Stimulated activated CD8-positive, alpha-beta memory T cell treated with anti-CD3 and anti-CD28 coated beads, Interleukin-15, amount 100 ng/mL, for 48 hours (primary cell): ENCODE measurements at regions not wholly inside any gene's neighbourhood (a gene's known extent, or its start where the extent isn't known, plus 50 kb on each side); places are given as distances from the start of the nearest gene placed in this dataset.
"Not testable (repeated sequence)": the region's sequence is repeated elsewhere in the genome, so short reads cannot be mapped to it uniquely, and the experiment has no call there.

Experiments used
- DNase-seq, 2 donors: peaks; one replicate each; pipeline ENCODE4 v3.0.0-alpha.2; 2020; ENCODE audit warnings: low read depth in 2 of 2

GRCh38 chr16:5315914-5316313, 218.3 kb upstream of the EEF2KMT start:
- no peak for DNase-seq

DNA sequence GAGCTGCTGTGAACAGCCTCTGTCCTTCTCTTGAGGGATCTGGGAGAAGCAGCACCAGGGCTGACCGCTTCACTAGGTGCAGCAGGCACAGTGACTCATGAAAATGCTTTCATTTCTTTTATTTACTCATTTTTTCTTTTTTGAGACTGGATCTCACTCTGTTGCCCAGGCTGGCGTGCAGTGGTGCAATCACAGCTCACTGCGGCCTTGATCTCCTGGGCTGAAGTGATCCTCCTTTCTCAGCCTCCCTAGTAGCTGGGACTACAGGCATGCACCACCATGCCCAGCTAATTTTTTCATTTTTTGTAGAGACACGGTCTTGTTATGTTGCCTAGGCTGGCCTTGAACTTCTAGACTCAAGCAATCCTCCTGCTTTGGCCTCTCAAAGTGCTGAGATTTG, 216.8 kb upstream of the EEF2KMT start:
- DNase-seq = no peak

DNA sequence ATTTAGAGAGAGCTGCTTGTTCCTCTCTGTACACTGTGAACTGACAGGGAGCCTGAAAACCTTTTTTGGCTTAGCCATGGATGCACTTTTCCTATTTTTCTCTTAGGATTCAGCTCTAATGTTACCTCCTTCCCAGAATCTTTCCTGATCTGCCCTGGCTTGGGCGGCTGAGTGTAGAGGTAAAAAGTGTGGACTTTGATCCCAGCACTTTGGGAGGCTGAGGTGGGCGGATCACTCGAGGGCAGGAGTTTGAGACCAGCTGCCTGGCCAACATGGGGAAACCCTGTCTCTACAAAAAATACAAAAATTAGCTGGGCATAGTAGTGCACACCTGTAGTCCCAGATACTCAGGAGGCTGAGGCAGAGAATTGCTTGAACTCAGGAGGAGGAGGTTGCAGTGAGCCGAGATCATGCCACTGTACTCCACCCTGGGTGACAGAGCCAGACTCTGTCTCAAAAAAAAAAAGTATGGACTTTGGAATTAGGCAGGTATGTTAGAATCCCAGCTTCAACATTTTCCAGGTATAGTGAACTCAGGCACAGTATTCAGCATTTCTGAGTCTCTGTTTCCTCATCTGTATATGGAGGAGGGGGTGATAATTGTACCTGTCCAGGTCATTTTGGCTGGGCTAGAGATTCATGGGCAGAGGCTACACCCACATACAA, 212.5 kb upstream of the EEF2KMT start:
- no peak for DNase-seq

GRCh38 chr16:5305023-5305422, 207.4 kb upstream of the EEF2KMT start:
- DNase-seq = no peak

DNA sequence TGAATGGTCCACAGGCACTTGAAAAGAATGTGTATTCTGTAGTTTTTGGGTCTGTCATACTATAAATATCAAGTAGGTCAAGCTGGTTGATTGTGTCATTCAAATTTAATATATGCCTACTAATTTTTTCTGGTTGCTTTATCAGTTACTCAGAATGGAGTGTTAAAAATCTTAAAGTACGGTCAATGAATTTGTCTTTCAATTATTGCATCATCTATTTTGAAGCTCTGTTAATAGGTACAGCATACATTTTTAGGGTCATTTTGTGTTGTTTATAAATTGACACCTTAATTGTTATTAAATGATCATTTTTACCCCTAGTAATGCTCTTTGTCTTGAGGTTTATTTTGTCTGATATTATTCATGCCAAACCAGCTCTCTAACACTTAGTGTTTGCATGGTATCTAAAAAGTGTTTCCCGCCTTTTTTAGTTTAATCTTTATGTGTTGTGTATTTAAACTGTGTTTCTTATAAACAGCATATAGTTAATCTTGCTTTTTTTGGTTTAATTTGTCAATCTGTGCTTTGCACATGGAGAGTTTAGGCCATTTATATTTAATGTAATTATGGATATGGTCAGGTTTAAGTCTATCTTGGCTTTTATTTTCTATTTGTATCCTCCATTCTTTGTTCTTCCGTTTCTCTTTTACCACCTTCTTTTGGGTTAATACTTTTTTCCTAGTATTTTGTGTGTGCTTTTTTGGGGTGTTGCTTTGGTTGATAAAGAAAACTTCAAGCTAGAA, 204.9 kb upstream of the EEF2KMT start:
- no peak for DNase-seq

- no peak for DNase-seq
Measured at GRCh38 chr16:5298202-5298601, 200.6 kb upstream of the EEF2KMT start.

DNA sequence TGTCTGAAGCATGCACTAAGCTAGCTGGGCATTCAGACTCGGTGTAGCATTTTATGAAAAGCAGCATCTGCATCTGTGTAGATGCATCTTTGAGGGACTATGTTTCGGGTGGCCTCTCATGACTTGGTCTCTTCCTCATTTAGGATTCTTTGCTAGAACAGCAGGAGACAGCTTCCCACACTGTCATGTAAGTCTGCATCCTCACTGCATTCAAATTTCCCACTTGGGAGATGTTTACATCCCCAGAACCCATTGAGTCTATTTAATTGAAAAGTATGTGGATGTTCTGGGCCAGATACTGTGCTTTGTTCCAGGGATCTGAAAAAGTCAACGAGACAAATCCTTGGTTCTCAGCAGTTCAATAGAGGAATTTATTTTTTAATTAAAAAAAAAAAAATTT, 198.6 kb upstream of the EEF2KMT start:
- no peak for DNase-seq

DNA sequence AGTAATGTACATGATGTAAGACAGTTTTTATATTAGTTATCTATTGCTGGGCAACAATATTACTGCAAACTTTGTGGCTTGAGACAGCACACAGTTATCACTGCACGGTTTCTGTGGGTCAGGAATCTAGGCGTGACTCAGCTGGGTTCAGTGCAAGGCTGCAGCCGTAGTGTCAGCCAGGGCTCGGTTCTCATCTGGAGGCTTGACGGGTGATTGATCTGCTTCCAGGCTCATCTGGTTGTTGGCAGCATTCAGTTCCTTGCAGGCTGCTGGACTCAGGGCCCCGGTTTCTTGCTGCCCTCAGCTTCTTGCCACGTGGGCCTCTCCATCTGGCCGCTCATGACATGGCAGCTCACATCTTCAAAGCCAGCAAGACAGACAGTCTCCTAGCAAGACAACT, 197.7 kb upstream of the EEF2KMT start:
- DNase-seq = not testable (repeated sequence)

GRCh38 chr16:5282152-5282551, 184.6 kb upstream of the EEF2KMT start:
- not testable (repeated sequence) for DNase-seq

DNA sequence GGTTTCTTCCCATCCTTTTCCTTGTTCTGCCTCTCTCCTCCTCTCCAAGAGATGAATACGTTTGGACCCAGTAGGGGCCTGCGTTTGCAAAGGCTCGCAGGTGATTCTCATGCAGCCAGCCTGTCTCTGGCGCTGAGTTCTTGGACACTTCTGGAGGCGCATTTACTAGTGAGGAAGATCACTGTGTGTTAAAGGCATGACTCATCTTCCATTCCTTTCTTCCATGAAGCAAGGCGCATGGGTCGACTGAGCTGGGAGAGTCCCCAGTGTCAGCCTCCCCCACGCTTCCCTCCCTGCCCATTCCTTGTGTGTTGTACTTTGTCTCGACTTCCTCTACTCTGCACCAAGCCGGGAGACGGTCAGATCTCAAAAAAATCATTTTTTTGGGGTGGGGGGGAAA, 159.9 kb upstream of the EEF2KMT start:
- DNase-seq = no peak

- DNase-seq = no peak
Measured at GRCh38 chr16:5252791-5253190, 155.2 kb upstream of the EEF2KMT start.

DNA sequence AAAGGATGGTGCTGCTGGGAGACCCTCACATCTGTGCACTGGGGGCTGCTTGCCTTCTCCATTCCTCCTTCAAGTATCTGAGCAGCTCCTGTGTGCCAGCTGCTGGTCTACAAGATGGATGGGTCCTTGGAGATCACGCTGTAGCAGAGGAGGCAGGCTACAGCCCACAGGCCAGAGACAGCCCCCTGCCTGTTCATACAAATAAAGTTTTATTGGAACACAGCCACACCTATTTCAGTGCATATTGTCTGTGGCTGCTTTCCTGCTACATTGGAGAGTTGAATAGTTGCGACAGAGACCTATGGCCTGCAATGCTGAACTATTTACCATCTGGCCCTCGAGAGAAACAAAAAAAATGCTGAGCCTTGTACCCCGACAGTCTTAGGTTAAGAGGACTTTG, 149.8 kb upstream of the EEF2KMT start:
- DNase-seq = not testable (repeated sequence)

DNA sequence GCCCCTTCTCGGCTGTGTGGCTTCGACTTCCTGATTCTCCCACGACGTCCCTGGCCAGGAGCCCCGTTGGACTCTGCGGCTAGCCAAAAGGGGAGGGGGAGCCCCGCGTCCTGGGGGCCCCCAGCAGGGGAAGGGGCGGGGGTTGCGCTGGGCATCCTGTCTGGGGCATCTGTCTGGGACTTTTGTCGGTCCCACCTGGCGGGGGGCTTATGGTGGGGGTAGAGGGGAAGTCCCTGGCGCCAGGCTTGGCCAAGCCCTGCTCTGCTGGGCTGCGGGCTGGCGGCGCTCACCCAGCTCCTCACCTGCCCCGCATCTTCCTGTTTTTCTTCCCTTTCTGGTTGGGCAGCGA, 142.7 kb upstream of the EEF2KMT start:
- DNase-seq = not testable (repeated sequence)

DNA sequence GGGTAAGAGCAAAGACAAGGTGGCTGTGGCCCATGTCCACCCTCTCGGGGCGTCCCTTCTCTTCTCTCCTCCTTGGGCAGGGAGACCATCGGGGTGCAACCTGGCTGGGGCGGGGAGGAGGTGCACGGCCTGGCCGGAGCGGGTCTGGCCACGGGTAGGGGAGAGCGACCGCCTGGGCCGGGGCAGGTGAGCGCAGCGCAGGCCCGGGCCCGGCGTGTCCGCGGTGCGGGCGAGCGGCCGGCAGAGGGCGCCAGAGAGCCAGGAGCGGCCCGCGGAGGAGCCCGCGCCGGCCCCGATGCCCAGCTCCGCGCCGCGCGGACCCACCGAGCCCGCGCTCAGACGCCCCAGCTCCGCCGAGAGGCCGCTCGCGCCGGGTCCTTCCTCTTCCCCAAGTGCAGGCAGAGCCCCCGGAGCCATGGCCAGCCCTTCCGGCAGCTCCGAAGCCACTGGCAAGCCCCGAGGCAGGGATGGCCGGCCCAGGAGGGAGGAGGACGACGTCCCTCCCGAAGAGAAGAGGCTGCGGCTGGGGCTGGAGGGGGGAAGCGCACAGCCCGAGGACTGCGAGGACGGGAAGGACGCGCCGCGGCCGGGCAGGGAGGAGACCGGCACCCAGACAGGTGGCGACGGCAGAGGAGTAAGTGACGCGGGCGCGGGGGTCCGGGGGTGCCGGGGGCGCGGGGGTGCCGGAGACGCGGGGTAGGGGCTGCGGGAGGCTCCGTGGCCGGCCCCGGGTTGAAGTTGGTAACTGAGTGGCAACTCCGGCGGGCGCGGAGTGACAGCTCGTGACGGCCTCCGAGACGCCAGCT, 142.1 kb upstream of the EEF2KMT start:
- peak; percentile 25 for DNase-seq

- DNase-seq = no peak
Measured at GRCh38 chr16:5235119-5235518, 137.5 kb upstream of the EEF2KMT start.

DNA sequence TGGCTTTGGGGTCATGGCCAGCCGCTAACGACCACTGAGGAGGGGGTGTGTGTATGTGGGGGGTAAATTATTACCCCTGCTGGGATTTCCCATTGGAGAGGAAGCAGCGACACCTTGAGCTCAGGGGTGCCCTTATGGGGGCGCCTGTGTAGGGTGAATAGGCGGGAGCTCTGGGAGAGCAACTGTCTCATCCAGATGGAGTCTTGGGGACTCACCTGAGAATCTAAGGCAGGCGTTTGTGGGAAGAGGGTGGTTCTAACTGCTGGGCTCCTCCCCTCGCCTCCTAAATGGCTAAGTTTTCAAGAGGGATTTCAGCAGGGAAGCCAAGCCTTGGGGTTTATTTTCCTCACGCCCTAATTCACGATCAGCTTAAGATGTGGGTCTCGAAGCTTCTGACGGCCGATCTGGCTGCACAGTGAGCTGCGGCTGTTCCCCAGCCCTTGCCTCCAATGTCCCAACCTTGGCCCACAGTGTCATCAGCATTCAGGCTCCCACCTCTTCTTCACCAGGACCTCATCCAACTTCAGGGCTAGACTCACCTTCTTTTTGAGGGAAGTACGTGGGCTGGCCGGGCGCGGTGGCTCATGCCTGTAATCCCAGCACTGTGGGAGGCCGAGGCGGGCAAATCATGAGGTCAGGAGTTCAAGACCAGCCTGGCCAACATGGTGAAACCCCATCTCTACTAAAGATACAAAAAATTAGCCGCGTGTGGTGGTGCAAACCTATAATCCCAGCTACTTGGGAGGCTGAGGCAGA, 136.9 kb upstream of the EEF2KMT start:
- no peak for DNase-seq

DNA sequence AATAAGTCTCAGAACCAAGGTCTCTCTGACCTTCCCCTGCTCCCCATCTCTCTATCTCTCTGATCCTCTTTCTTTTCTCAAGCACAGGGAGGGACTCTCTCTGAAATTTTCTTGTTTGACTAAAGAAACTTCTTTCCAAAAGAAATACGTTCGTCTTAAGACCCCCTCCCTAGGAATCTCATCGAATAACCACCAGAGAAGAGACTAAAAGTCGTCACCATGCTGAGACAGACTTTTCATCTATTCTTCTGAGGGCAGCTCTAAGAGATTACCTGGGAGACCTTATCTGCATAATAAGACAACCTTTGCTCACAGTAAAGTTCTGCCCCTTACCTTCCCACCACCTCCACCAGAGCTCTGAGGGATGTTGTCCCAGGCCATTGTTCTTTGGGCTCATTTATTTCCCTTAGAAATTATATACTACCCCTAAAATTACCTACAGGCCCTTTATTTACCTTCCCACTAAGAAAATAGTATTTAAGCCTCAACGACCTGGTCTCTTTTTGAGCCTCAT, 133.7 kb upstream of the EEF2KMT start:
- DNase-seq = no peak

DNA sequence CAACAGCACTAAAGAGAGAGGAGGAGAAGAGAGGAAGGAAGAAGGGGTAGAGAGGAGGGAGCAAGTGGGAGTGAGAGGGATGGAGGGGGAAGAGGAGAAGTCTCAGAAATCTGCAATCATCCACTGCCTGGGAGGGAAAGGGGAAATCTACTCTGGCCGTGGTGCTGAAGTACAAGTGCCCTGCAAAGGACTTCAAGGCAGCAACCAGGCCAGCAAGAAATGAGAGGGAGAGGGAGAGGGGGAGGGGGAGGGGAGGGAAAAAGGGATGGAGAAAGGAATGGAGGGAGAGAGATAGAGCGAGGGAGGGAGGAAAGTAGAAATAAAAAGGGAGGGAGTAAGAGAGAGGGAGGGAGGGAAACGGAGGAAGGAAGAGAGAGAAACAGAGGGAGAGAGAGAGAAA, 130.8 kb upstream of the EEF2KMT start:
- no peak for DNase-seq

DNA sequence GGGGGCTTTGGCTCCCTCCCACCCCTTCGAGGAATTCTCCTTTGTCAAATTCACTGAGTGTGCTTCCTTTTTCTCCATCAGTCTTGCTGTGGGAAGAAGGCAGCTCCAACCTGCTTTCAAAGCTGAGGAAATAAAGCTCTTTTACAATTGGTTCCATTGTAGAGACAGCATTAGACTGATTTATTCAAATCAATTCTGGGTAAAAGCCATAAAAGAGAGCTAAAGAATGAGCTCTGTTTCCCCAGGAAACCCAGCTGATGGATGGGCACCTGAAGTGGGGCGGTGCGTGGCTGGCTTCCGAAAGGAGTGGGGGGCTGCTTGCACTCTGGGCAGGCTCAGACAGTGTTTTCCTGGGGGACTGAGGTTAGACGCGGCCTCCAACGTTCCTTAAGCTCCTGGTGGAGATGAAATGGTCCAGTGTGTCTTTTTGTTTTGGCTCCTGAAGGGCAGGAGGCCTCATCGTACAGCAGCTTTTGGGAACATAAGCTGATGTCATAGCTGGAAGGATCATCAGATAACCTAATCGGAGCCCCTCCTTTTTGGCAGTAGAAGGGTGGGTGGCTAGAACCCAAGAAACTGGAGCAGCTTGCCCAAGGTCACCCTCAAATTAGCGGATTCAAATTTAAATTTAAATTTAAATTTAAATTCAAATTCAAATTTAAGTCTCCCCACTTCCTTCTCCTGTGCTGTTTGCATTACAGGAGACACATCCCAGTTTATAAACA, 128.5 kb upstream of the EEF2KMT start:
- no peak for DNase-seq

DNA sequence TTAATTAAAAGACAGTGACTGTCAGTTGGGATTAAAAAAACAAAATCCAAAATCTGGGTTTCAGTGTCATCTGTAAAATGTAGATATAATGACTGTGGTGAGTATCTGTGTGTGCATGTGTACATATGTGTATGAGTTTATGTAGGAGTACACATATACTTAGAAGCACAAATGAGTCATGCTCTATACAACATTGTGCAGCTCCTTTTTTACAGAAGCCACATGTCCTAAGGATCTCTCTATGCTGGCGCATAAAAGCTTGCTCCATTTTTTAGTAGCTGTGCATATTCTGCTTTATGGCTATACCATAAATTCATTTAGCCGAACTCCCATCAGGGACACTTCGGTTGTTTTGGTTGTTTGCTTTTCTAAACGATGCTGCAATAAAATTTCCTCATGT, 125.2 kb upstream of the EEF2KMT start:
- DNase-seq = no peak

DNA sequence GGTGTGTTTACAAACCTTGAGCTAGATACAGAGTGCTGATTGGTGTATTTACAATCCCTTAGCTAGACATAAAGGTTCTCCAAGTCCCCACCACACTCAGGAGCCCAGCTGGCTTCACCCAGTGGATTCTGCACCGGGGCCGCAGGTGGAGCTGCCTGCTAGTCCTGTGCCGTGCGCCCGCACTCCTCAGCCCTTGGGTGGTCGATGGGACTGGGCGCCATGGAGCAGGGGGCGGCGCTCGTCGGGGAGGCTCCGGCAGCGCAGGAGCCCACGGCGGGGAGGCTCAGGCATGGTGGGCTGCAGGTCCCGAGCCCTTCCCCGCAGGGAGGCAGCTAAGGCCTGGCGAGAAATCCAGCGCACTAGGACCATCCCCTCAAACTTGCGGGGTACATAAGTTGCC, 124.2 kb upstream of the EEF2KMT start:
- not testable (repeated sequence) for DNase-seq
